IPS-NIHi7 (cell line): ENCODE measurements at regions not wholly inside any gene's neighbourhood (a gene's known extent, or its start where the extent isn't known, plus 50 kb on each side); places are given as distances from the start of the nearest gene placed in this dataset.
"Not testable (repeated sequence)": the region's sequence is repeated elsewhere in the genome, so short reads cannot be mapped to it uniquely, and the experiment has no call there.

ENCODE experiments used
- DNase-seq: peaks from one replicate; pipeline ENCODE4 v3.0.0; 2012; ENCODE audit warnings: mixed read lengths; ENCODE audit errors: extremely low spot score

GRCh38 chr2:240240017-240240734 lies 99.7 kb upstream of the OTOS start:
- no peak for DNase-seq

GRCh38 chr2:240240781-240241180 lies 100.3 kb upstream of the OTOS start:
- DNase-seq, result no peak

DNA sequence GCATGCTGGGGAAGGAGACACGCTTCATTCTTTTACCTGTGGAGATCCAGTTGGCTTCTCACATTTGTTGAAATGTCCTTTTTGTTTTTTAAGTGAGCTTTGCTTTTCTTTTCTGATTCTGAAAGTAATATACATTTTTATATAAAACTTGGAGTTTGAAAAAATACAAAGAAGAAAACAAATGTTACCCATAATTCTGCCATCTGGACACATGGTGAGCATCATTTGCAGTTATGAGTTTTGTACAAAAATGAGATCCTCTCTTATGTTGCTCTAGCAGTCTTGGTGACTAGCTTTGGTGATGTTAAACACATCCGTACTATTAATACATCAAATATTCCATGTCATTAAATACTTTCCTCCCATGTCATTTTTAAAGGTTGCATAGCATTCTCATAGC lies 101.1 kb upstream of the OTOS start:
- no peak for DNase-seq

GRCh38 chr2:240243049-240243448 lies 102.6 kb upstream of the OTOS start:
- DNase-seq, result not testable (repeated sequence)

DNA sequence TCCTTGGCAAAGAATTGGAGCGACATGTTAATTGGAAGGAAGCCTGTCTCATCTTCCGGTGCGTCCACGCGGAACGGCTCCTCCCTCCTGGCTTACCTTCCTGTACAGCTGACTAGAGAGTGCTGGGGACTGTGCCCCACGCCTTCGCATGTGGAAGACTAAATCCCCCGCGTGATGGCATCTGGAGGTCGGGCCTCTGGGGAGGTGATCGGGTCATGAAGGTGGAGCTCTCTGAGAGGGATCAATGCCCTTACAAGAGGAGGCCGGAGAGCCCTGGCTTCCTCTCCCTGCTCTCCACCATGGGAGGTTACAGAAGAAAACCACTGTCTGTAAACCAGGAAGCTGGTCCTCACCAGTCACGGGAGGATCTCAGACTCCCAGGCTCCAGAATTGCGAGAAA lies 104.1 kb upstream of the OTOS start:
- DNase-seq, result no peak

DNA sequence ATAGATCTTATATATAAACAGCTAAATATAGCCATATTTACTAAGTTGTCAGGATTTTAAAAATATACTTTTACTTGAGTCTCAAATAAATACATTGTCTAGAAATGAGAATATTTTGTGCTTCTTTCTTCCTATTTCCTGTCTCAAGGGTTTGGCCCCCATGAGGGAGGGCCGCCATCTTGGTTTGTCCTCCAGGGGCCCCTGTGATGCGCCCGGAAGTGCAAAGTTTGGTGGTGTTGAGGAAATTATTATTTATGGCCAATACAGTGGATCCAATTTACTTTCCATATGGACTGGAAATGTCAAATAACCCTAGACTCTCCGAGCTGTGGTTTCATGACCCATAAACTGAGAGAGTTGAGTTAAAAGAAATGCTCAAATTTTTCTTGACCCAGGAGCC lies 104.7 kb upstream of the OTOS start:
- no peak for DNase-seq

GRCh38 chr2:240245706-240246105 lies 105.2 kb upstream of the OTOS start:
- DNase-seq, result no peak

GRCh38 chr2:240246173-240246820 lies 105.8 kb upstream of the OTOS start:
- no peak for DNase-seq

- no peak for DNase-seq
Measured at GRCh38 chr2:240247241-240247867, 106.9 kb upstream of the OTOS start.

- DNase-seq, result no peak
Measured at GRCh38 chr2:240247868-240248720, 107.6 kb upstream of the OTOS start.

GRCh38 chr2:240248721-240249422 lies 108.4 kb upstream of the OTOS start:
- DNase-seq, result no peak

DNA sequence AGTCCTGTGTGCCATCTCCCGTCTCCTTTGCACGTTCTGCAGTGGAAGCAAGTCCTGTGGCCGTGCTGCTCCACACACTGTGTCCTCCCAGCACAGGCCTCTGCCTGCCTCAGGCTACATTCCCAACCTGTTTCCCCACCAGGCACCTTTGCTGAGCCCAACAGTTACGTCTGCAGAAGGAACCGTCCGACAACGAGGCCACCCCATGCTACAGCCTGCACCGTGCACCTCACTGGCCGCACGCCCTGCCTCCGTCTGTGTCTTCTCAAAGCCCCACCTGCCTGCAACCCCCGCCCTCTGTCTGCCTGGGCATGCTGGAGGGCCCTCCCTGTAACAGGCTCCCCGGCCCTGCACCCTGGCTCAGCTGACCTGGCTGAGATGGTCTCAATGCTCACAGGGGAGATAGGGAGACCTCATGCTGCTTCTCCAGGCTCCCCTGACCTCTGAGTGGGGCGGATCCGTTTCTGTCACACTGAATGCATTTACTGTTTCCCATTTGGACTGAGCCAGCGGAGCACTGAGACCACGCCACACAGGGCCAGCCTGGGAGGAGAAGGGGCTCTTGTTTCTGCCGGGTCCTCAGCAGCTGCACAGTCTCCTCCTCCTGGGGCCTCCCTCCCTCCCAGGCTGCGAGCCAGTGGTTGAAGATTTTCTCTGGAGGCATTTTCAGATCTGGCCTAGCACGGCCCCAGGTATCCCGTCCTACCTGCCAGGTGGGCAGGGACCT lies 109.1 kb upstream of the OTOS start:
- DNase-seq, result no peak

DNA sequence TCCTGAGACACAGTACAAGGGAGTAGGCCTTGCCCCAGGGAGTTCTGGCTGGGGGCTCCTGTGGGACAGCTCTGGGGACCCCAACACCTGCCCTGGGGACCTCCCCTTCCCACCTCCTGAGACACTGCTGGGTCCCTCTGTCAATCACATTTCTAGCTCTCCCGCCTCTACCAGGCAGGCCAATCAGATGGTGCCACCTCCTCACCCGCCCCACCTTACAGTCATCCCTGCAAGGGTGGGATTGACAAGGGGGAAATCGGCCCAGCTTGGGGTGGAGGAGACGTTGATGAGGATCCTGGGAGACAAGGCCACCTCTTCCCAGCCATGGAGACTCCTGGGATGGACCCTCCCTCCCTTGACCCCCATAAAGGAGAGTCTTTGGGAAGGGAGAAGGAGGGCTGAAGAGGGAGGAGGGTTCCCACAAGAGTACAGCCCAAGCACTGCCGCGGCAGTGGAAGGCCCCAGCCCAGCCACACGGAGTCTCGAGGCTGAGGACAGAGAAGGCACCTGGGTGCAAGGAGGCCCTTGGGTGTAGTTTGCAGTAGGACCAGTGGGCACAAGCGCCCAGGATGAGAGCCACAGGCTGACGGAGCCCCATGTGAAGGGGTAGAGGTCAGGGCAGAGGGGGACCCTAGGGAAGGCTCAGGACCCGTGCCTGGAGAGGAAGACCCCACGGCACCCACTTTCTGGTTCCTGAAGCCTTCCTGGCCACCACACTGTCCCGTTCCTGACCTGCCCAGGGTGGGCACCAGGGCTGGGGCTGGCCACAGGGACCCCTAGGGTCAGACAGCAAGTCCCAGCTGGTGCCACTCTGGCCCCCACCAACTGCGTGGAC lies 109.9 kb upstream of the OTOS start:
- no peak for DNase-seq

DNA sequence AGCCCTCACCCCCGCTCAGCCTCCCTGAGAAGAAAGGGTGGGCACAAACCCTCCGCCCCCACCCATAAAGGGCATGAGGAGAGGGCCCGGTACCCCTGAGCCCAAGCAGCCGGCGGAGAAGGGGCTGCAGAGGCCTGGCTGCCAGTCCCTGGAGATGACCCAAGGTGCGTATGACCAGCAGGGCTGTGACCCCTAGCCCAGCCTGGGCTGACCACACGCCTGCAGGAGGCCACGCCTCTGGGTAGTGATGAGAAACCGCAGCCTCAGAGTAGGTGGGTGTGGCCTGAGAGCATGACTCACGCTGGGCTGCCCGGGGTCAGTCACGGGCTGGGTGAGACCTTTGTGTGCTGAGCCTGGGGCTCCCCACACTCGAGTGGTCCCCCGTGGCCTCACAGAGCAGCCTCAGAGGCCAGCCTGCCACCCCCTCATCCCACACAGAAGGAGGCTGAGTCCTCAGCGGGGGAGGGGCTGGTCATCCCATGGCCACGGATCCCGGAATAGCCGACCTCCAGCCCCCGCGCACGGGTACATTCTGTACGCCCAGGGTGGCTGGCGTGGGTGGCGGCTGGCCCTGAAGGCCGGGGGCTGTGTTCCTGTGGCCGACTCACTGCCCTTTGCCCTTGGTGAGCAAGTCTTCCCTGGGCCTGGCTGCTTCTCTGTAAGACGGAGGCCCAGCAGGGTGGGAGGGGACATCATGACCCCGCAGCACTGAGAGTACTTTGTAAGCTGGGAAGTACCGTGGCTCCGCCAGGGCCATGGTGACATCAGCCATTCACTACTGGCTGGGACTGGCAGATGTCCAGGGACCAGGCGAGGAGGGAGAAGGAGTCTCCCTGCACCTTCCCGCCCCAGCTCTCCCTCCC lies 110.8 kb upstream of the OTOS start:
- DNase-seq, result peak; percentile 78

DNA sequence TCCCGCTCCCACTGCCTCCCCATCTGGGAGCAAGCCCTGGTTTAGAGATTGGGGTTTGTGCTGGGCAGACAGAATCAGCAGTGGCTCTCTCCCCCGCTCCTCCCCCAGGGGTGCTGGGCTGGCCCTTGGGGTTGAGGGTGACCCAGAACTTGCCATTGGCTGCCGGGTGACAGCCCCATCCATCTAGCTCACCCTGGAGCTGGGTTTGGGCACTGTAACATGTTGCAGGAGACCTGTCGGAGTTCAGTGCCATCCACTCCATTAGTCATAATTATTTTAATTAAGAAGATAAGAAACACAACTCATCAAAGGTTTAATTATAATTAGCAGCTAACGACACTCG lies 111.4 kb upstream of the OTOS start:
- no peak for DNase-seq

DNA sequence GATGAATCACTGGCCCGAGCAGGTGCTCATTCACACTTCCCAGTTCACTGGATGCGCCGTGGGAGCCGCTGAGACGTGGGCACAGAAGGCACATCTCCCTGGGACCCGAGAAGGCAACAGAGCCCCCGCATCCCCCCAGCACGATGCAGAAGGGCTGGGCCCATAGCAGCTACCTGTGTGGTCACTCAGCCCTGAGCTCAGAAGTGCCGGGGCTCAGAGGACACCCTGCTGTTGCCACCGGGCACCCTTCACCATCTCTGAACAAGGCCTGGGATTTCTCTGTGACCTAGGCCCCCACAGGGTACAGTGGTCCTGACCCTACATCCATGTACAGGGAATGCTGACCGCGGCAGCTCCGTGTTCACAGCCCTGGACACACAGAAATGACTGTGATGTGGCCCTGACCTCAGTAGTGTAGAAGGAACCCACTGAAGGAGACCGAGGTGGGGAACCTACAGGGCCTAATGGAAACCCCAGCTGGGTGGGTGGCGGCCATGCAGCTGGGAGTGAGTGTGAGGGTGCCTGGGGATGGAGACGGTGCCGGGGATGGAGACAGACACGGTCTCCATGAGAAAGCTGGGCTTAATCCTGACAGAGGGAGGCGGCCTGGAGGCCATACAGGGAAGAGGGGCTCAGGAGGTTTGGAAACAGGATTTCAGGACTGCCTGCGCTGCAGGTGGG lies 111.9 kb upstream of the OTOS start:
- no peak for DNase-seq

DNA sequence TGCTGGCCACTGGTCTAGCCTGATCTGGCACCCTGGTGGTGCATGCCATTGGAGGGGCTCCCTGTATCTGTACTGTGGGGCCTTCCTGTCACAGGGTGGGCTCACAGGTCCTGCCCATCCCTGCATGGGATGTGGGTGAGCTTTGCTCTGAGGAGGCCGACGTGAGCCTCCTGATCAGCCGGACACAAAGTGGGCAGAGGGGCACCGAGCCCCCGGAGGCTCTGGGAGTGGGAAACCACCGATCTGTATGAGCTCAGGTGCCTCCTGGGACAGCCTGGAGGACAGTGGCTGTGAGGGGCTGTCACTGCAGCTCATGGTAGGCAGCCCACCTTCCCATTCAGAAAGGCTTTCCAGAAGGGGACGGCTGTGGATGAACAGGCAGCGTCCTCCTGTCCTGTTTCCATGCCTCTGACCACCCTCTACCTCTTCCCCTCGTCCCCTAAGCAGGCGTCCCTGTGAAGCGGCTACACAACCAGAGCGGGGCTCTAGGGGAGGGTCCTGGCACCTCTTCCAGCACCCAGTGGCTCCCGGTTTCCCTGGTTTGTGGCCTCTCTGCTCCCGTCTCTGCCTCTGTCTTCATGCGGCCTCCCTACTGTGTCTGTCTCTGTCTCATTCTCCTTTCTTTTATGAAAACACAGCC lies 112.5 kb upstream of the OTOS start:
- DNase-seq, result no peak

DNA sequence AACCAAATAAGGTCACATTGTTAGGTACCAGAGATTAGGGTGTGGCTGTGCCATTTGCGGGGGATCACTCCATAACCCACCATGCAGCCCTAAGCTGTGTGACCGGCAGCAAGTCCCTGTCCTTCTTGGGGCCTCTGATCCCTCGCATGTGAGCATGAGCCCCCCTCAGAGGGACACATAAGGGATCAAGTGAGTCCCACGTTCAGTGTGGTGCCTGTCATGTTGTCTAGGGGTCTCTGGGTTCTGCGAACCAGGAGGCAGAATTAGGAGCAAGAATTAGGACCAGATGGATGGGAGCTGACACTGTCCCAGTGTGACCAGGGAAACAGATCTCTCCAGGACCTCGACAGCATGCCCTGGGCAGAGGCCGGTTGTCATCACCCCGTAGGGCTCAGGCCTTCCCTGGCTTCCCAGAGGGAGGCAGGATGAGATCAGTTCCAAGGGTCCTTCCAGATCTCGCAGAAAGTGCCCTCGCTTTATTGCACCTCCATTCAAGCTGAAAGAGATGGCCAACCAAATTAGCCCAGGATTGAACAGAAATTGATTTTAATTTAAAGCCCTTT lies 113.2 kb upstream of the OTOS start:
- DNase-seq, result no peak
